NCI-H2227 (cell line): ENCODE measurements at regions not wholly inside any gene's neighbourhood (a gene's known extent, or its start where the extent isn't known, plus 50 kb on each side); places are given as distances from the start of the nearest gene placed in this dataset.
"Not testable (repeated sequence)": the region's sequence is repeated elsewhere in the genome, so short reads cannot be mapped to it uniquely, and the experiment has no call there.

ENCODE experiments used
- DNase-seq: peaks from one replicate; lab custom pipeline; 2025; ENCODE audit not compliant: unreplicated experiment; lab: John Stamatoyannopoulos, UW

GRCh38 chr5:91493086-91493485 is 110.0 kb upstream of the ARRDC3 start:
- no peak for DNase-seq

GRCh38 chr5:91491229-91491628 is 108.1 kb upstream of the ARRDC3 start:
- DNase-seq, result no peak

- no peak for DNase-seq
Measured at GRCh38 chr5:91490316-91490715, 107.2 kb upstream of the ARRDC3 start.

GRCh38 chr5:91487420-91487819 is 104.3 kb upstream of the ARRDC3 start:
- peak; percentile 9 for DNase-seq

GRCh38 chr5:91486638-91487037 is 103.5 kb upstream of the ARRDC3 start:
- DNase-seq, result no peak

GRCh38 chr5:91484662-91485061 is 101.5 kb upstream of the ARRDC3 start:
- DNase-seq, result no peak

- DNase-seq, result not testable (repeated sequence)
Measured at GRCh38 chr5:91479376-91479775, 96.3 kb upstream of the ARRDC3 start.

- DNase-seq, result no peak
Measured at GRCh38 chr5:91478096-91478495, 95.0 kb upstream of the ARRDC3 start.

- no peak for DNase-seq
Measured at GRCh38 chr5:91477408-91477807, 94.3 kb upstream of the ARRDC3 start.

- DNase-seq, result no peak
Measured at GRCh38 chr5:91474201-91474600, 91.1 kb upstream of the ARRDC3 start.

GRCh38 chr5:91472631-91473030 is 89.5 kb upstream of the ARRDC3 start:
- no peak for DNase-seq

GRCh38 chr5:91469517-91470165 is 86.5 kb upstream of the ARRDC3 start:
- DNase-seq, result no peak

GRCh38 chr5:91468651-91469422 is 85.7 kb upstream of the ARRDC3 start:
- DNase-seq, result no peak

- no peak for DNase-seq
Measured at GRCh38 chr5:91464886-91465646, 81.9 kb upstream of the ARRDC3 start.

GRCh38 chr5:91457681-91458058 is 74.6 kb upstream of the ARRDC3 start:
- DNase-seq, result no peak

GRCh38 chr5:91456928-91457680 is 74.0 kb upstream of the ARRDC3 start:
- no peak for DNase-seq

- DNase-seq, result no peak
Measured at GRCh38 chr5:91449083-91449482, 66.0 kb upstream of the ARRDC3 start.

GRCh38 chr5:91448079-91448478 is 65.0 kb upstream of the ARRDC3 start:
- not testable (repeated sequence) for DNase-seq

GRCh38 chr5:91446880-91447279 is 63.8 kb upstream of the ARRDC3 start:
- not testable (repeated sequence) for DNase-seq

- no peak for DNase-seq
Measured at GRCh38 chr5:91443761-91444467, 60.8 kb upstream of the ARRDC3 start.

- DNase-seq, result no peak
Measured at GRCh38 chr5:91443023-91443422, 59.9 kb upstream of the ARRDC3 start.
